Non-pigmented ciliary epithelial cell (primary cell): ENCODE measurements at regions not wholly inside any gene's neighbourhood (a gene's known extent, or its start where the extent isn't known, plus 50 kb on each side); places are given as distances from the start of the nearest gene placed in this dataset.

Source experiments
- DNase-seq: peaks from one replicate; pipeline ENCODE4 v3.0.0-alpha.2; 2010; ENCODE audit warnings: low read depth

DNA sequence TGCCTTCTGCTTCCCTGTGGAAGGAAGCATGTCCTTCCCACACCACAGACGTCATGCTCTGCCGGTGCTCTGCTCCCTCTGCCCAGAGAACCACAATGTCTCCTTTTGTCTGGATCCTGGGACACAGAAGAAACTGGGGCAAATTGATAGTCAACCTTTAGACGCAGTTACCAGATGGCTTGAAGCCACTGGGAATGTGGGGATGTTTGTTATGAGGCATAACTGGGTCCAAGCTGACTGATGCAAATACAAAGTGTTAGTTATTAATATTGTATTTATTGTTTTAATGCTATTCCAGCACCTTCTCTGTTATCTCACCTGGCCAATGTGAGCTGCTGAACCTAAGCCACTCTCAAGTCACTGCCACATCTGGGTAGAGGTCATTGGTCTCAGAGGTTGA is 322.2 kb downstream of the SHANK2 start:
- DNase-seq: no peak

DNA sequence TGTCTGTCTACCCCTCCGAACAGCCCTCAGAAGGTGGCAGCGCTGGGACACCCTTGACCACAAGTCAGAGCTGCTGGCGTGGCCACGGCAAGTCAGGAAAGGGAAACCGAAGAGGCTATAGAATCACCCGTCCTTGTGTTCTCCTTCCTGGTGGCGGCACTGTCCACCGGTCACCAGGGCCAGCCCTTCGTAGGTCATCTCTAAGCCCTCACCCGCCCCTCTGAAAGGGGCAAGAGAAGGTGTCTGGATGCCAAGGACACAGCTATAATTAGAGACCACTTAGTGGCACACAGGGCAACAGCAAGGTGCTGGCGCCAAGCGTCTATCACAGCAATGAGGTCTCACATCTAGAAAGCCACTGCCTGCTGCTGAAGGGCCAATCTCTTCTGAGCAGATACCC is 320.9 kb downstream of the SHANK2 start:
- no peak for DNase-seq

DNA sequence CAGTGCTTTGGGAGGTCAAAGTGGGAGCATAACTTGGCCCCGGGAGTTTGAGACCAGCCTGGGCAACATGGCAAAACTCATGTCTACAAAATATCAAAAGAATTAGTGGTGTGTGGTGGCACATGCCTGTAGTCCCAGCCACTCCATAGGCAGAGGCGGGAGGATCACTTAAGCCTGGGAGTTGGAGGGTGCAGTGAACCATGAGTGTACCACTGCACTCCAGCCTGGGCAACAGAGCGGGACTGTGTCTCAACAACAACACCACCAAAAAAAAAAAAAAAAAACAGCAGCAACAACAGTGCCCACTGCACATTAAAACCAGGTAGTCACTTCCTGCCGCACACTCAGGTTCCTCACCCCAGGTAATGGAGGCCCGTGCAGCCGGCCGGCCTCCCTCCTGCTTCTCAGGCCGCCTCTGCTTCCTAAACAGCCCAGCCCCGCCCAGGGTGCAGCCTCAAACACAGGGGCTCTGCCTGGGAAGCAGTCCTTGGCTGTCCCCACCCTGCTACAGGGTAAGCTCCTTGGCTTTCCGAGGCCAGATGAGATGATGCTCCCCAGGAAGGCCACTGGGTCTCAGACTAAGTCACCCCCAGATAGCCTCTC is 318.3 kb downstream of the SHANK2 start:
- no peak for DNase-seq

DNA sequence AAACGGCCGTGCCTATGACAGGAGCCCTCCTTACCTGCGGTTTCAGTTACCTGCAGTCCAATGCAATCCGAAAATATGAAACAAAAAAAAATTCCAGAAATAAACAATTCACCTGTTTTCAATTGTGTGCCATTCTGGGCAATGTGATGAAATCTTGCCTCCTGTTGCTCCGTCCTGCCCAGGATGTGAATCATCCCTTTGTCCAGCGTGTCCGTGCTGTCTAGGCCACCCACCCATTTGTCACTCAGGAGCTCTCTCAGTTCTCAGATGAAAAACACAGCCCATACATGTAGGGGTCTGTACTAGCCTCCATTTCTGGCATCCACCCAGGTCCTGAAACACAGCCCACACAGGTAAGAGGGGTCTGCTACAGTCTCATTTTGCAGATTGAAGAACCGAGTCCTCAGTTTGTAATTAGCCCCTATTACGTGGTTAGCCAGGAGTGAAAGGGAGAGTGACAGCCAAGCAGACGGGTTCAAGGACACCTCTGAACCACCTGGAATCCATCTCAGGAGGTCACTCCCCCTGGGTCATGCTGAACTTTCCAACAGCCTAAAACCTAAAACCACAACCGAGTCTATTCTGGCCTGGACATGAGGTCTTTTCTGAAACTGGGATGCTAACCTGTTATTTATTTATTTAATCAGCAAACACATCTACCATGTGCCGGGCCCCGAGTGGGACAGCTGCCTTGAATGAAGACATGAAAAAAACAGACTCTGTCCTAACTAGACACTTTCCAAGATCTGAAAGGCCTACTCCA is 317.2 kb downstream of the SHANK2 start:
- DNase-seq: no peak

DNA sequence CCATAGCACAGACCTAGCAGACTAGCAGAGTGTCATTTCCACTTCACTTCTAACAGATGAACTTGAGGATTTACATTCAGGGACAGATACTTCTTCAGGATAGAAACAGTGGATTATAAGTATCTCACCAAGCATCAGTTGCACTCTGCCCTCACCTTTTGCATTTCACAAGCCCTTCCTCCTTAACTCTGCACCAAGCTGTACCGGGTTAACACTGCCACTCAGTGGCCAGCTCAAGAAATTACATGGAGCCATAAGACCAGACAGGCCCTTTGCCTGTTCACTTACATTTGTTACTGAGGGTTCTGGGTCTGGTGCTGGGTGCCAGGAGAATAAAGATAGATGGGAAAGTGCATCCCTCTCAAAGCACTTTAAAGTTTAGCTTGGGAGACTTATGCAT is 309.8 kb downstream of the SHANK2 start:
- no peak for DNase-seq

DNA sequence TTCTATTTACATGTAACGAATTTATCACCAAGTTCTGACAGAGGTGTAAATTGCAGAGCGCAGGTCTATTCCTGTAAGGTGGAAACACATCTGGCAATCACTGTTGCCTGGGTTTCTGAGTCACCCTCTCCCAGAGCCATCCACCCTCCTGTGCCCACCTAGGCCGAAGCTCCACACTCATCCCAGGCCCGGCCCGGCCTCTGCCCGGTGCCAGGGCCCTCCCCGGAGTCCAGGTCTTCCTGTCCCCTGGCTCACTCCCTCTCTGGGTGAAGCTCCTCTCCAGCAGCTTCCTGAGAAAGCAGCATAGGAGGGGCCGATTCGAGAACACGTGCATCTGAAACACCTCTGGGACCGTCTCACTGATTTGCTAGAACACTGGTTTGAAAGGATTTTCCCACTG is 308.2 kb downstream of the SHANK2 start:
- no peak for DNase-seq

DNA sequence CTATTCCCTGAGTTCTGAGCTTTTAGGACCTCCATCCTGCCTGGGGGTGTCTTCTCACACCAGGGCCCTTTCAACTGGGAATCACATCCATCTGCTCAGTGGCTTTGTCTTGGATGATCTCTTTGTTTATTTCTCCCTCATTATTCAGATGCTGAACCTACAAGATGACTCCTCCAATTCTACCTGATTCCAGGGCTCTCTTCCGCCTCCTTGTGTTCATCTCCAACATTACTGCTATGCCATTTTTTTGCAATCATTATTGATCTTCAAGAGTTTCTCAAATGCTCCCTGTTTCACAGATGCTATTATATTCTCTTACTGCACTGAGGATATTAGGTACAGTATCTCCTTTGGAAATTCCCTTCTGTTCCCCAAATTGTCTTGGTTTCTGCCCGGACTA is 307.7 kb downstream of the SHANK2 start:
- no peak for DNase-seq

DNA sequence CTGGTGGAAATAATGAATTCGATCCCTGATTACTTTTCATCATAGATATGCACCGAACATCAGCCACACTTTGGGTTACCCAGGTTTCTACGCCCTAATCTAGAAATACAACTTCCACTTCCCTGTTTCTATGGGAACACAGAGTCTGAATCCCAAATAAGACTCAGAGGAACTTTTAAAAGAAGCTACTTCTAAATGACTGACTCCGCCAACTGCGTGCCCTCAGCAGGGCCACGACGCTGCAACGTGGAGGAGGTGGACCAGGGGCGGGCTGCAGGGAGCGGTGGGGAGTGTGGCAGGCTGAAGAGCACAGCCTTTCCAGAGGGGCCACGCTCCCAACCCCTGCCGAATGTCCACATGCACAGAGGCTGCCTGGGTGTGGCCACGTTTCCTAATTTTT is 304.0 kb downstream of the SHANK2 start:
- no peak for DNase-seq

DNA sequence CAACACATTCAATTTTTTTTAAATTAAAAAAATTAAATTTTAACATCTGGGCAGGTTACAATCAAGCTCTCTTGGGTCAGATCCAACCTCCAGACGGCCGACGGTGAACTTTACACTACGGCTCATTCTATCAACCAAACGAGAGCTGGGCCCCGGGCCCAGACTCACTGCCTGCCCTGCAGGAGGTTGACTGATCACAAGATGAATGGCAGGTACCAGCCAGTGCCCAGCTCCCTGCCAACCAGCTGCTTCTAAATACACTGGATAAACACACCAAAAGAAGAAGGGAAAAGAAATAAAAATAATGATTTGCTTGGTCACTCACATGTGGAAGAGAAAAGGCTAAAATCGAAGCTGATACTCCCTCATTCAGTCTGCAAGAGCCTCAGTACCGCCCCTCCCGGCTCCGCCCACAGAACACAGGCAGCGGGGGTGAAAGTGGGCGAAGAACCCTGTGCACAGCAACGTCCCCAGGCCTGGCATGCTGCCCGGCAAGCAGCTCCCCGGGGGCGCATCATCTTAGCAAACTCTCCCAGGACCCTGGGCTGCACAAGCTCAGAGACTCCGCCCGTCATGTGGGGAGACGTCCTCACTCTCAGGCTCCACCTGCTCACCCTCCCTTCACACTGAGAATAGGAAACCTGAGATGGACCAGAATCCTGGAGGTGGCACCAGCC is 303.4 kb downstream of the SHANK2 start:
- no peak for DNase-seq

DNA sequence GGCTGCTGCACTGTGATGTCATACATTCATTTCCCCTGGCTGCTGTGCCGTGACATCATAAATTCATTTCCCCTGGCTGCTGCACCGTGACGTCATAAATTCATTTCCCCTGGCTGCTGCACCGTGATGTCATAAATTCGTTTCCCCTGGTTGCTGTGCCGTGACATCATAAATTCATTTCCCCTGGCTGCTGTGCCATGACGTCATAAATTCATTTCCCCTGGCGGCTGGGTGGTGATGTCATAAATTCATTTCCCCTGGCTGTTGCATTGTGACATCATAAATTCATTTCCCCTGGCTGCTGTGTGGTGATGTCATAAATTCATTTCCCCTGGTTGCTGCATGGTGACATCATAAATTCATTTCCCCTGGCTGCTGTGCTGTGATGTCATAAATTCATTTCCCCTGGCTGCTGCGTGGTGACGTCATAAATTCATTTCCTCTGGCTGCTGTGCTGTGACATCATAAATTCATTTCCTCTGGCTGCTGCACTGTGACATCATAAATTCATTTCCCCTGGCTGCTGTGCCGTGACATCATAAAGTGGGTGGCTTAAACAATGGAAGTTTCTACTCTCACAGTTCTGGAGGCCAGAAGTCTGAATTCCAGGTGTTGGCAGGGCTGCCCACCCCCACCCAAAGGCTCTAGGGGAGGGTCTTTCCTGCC is 301.1 kb downstream of the SHANK2 start:
- DNase-seq: no peak

DNA sequence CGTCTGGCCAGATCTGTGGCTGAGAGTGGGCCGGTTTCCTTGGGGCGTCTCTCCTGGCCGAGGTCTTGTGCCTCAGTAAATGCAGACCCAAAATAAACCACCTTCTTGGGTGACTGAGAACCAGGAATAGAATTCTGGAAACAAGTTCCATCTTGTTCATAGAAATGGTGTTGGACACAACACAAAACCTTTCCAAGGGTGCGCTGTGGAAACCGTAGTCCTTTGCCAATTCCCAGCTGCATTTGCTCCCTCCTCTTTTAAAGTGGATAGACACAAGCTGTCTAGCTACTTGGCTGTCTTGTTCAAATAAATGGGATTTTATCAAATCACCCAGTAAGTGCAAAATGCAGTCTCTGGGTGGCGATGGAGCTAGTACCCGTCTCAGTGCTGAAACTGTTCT is 300.2 kb downstream of the SHANK2 start:
- DNase-seq: no peak

DNA sequence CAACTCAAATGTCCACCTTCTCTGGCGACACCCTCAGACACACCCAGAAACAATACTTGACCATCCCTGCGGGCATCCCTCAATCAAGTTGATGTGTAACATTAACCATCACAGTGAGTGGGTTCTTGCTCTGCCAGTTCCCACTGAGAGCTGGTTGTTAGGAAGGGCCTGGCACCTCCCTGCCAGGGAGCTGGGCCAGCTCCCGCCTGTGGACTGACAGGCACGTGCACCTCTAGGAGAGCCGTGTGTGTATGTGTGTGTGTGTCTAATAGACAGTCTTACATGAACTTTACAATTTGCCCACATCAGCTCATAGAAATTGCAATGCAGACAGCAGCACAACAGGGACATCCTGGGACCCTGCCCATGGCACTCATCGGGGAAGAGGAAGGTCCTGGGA is 298.7 kb downstream of the SHANK2 start:
- no peak for DNase-seq

DNA sequence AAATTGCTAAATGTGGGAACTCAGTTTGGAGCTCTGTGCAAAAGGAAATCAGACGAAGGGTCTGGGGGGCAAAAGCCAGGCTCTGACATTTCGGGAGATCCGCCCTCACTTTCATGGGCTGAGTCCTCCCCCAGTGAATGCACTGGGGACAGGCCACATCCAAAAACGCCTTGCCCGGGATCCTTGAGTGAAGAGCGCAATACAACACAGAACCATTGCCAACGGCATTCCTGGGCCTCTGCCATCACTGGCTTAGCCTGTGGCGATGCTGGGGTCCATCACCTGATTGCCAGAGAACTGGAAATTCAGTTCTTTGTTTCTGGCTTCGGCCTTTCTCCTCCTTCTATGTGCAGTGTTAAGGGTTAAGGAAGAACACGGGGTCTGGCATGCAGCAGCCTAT is 297.9 kb downstream of the SHANK2 start:
- no peak for DNase-seq
